ENCODE measurements at regions not wholly inside any gene's neighbourhood (a gene's known extent, or its start where the extent isn't known, plus 50 kb on each side); places are given as distances from the start of the nearest gene placed in this dataset.
"Not testable (repeated sequence)": the region's sequence is repeated elsewhere in the genome, so short reads cannot be mapped to it uniquely, and the experiment has no call there.

DNA sequence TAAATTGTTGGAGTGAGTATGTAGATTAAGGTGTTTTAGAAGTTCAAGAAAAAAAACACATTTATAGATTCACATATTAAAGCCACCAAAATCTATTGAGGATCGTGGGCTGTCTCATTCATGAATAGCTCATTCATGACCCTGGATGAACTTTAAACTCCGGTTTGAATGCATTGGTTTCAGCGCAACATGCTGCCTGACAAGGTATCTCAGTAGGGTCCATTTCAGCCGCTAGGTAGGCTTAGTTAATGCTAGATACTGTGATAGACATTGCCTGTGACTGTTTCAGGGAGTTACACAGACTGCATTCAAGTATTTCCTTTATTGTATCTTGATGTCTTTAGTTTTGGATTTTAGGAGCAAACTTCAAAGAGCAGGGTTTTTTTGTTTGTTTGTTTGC, 140.5 kb upstream of the POGK start:
- DNase-seq: no peak

- DNase-seq: no peak
These were observed 139.7 kb upstream of the POGK start for GRCh38 chr1:166699613-166700012.

DNA sequence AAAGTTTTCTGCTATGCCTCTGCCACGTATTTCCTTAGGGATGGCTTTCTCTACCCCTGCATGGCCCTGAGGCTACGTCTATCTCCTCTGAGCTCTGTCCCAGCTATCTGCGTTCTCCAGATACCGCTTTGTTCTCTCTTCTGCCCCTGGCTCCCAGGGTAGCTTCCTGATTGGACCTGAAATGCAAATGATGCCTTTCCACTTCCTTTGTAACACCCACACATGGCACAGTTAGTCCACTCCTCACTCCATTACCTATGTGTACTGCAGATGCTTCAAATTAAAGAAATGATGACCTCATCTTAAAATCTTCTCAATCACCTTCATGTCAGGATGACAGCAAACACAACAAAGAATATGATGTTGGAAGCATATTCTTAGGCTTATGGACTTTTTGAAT, 138.6 kb upstream of the POGK start:
- DNase-seq: no peak

GRCh38 chr1:166701603-166702100, 137.6 kb upstream of the POGK start:
- no peak for DNase-seq

DNA sequence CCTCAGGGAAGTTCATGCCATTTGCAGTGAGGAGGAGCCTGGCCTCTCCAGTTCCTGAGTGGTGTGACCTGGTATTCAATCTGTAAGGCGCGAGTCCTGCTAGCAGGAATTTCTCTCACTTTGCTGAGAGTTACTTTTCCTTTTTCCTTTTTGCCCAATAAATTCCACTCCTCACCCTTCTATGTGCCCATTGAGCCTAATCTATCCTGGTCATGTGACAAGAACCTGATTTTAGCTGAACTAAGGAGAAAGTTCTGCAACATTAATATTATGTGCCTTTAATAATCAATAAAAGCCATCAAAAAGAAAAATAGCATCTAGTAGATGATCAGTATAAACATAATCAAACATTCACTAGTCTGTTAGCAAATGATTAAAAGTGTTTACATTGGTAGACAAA, 136.1 kb upstream of the POGK start:
- DNase-seq: no peak

DNA sequence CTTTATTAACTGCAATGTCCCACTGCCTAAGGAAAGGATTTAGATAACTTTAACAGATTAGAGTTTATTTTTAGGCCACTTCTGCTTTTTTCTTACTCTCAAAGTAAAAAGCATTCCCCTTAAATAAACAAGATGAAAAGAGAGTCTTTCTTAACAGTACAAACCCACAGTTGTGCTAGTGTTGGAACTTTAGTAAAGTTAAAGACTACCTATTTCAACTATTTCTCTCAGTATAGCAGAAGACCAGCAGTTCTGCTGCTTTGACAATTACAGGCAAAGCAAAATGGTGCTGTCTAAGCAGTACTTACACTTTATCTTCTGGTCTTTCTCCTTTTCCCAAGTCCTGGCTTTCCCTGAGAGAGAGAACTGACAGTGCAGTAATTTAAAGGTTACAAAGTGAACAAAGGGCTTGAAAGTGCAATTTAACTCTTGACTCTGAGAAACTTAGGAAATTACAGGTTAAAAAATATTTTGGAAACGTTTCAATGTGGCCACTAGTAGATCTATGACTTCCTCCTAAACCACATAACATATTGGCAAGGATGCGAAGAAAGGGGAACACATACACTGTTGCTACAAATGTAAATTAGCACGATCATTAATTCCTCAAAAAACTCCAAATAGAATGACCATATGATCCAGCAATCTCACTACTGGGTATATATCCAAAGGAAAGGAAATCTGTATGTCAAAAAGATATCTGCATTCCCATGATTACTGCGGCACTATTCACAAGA, 135.4 kb upstream of the POGK start:
- no peak for DNase-seq

- no peak for DNase-seq
These were observed 133.6 kb upstream of the POGK start for GRCh38 chr1:166705376-166706289.

GRCh38 chr1:166716620-166717019, 122.7 kb upstream of the POGK start:
- no peak for DNase-seq

GRCh38 chr1:166721145-166721544, 118.1 kb upstream of the POGK start:
- no peak for DNase-seq

DNA sequence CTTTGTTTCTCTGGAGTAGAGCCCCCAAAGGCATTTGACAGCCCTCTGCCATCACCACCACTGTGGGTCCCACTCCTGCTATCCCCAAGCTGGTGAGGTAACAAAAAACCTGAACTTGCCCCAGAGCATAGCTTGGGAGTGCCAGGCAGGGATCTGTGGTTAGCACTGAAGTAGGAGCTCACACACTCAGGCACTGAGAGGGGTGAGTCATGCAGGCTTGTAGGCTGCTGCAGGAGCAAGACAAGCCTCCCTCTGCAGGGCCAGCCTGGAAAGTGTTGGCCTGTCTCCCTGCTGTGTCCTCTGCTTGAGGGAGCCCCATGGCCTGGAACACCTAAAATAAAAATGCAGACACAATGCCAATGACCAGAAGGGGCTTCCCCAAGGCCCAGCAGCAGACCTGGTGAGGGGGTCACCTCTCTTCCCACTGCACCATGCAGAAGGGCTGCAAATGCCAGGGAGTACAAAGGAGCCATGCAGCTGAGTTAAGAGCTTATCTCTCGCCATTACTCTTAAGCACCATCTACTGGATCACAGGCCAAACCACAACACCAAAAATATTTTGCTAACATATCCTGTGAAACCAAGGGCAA, 108.9 kb upstream of the POGK start:
- DNase-seq: no peak

DNA sequence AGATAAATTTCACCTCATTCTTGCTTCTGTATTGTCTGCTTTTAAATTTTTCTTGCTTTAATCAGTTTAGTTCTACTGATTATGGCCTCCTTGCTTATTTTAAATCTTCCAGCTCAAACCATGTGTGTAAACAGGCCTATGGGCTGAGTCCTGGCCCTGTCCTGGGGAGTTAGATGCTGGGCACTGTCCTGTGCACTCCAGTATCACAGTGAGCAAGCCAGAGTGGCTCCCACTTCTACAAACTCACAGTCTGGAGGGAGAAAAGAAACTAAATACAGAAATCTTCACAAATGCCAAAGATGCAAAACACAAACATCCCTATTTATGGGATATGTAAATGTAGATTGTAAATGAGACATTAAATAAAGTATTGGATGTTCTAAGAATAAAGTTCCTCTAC, 101.1 kb upstream of the POGK start:
- no peak for DNase-seq

GRCh38 chr1:166738873-166739272, 100.4 kb upstream of the POGK start:
- no peak for DNase-seq

GRCh38 chr1:166740668-166741276, 98.5 kb upstream of the POGK start:
- no peak for DNase-seq

DNA sequence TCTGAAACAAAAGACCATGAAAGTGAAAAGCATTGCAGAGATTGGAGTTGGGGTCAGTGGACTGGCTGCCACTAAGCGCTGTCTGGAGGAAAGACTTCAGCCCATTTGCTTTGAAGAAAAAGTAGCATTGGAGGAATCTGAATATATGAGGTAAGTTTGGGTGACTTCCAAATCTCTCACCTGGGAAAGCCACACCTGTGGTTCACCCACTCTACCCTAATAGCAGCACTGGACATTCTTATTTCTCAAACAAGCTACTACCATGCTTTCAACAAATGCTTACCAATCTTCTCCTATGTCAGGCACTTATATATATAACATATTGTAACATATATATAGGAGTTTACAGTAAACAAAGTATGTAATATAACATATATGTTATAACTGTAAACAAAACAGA, 76.0 kb upstream of the POGK start:
- no peak for DNase-seq

DNA sequence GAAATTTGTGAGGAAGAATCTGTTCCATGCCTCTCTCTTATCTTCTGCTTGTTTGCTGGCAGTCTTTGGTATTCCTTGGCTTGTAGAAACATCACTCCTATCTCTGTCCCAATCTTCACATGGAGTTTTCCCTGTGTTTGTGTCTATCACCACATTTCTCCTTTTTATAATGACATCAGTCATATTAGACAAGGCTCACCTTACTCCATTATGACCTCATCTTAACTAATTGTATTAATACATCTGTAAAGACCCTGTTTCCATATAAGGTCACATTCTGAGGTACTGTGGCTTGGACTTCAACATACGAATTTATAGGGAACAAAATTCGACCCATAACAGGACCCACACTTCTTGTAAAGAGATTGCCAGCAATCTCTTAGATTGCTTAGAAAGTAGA, 72.3 kb upstream of the POGK start:
- DNase-seq: no peak

DNA sequence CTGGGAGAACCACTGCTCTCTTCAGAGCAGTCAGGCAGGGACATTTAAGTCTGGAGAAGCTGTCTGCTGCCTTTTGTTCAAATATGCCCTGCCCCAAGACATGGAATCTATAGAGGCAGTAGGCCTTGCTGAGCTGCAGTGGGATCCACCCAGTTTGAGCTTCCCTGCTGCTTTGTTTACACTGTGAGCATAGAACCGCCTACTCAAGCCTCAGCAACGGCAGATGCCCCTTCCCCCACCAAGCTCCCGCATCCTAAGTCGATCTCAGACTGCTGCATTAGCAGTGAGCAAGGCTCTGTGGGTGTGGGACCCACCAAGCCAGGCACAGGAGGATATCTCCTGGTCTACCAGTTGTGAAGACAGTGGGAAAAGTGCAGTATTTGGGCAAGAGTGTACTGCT, 54.6 kb upstream of the POGK start:
- DNase-seq: not testable (repeated sequence)

DNA sequence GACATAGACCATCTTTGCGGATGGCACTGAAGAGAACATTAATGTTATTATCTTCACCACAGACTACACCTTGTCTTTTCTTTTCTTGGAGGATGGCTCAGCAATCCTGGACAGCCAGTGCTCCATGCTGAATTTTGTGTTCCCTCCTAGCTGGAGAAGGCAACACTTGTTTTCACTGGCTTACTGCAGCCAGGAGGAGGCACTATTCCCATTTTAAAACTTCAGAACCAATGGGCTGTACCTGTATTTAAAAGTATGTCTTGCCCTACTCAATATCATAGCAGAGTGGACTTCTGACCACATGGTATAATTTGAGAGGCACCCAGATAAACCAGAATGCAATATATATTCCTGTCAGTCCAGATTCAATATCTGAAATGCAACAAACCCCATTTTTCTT, 53.3 kb upstream of the POGK start:
- DNase-seq: no peak

DNA sequence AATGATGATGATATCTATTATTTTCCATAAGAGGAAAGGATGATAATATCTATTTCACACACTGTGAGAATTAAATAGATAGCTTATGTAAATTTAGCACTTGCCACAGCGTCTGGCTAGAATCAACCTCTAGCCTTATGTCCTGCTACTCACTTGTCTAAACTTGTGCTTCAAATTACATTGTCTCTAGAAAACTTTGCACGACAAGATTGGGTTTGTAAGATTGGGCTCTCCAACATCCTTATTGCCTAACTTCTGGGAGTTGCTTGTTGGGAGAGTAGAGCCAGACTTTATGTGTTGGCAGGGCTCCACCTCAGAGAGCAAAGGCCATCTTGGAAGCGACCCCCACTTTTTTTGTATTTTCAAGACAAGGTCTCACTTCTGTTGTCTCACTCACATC, 50.0 kb upstream of the POGK start:
- DNase-seq: no peak

All from occipital lobe (tissue), 1 donor.